ENCODE measurements at regions not wholly inside any gene's neighbourhood (a gene's known extent, or its start where the extent isn't known, plus 50 kb on each side); places are given as distances from the start of the nearest gene placed in this dataset.

DNA sequence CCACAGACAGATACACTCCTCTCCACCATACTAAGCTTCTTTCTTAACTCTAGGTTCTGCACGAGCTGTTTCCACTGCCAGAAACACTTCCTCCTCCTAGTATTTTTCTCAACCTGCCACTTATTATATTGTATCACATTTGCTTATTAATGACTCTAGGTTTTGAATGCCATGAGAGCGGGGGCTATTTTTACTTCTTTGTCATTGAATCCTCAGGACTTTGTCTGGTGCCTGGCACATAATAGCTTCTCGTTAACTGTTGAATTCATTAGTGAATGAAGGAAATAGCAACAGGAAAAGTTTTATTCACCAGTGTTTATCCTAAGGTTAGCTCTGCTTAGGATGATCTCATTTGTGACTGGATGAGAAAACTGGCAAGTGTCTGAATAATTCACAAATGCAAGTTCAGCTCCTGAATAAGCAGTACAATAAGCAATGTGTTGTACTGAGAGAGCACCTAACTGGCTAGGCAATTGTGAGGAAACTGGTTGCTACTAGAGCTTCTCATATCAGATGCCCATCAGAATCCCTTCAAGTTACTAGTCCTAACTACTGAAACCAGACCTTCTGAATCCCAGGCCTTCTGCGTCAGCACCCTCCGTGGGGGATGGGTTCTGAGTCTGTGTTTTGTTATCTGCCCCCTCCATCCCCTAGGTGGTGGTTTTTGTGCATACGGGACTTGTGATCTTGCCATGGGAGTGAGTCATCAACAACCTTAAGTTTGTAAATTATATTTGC, 92.7 kb downstream of the LSMEM1 start:
- no peak for TF ChIP-seq POLR2A (IDR thresholded peaks at IDR 0.05)
- TF ChIP-seq, protein P1, sequence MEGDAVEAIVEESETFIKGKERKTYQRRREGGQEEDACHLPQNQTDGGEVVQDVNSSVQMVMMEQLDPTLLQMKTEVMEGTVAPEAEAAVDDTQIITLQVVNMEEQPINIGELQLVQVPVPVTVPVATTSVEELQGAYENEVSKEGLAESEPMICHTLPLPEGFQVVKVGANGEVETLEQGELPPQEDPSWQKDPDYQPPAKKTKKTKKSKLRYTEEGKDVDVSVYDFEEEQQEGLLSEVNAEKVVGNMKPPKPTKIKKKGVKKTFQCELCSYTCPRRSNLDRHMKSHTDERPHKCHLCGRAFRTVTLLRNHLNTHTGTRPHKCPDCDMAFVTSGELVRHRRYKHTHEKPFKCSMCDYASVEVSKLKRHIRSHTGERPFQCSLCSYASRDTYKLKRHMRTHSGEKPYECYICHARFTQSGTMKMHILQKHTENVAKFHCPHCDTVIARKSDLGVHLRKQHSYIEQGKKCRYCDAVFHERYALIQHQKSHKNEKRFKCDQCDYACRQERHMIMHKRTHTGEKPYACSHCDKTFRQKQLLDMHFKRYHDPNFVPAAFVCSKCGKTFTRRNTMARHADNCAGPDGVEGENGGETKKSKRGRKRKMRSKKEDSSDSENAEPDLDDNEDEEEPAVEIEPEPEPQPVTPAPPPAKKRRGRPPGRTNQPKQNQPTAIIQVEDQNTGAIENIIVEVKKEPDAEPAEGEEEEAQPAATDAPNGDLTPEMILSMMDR (IDR thresholded peaks at IDR 0.05) = no peak
- H3K4me3 ChIP-seq (ENCODE audit: low read depth, poor library complexity, severe bottlenecking) = no peak overlapping the region
- DNase-seq (ENCODE audit: low spot score in 2 of 2) = no peak
- WGBS, 2 donors = 45 to 47% methylated on average over 6 of the region's 6 CpGs
- intact Hi-C loops (cut with DNase I; ENCODE audit: low total_unique reads) = no loop called here

- 33 to 42% methylated on average over 1 of the region's 1 CpG for WGBS, 2 donors
- no peak for TF ChIP-seq POLR2A (IDR thresholded peaks at IDR 0.05)
- TF ChIP-seq, protein P1 (IDR thresholded peaks at IDR 0.05) = no peak
- no peak overlapping the region for H3K4me3 ChIP-seq (ENCODE audit: low read depth, poor library complexity, severe bottlenecking)
- no peak for DNase-seq (ENCODE audit: low spot score in 2 of 2)
- intact Hi-C loops (cut with DNase I; ENCODE audit: low total_unique reads) = no loop called here
Measured at GRCh38 chr7:112575864-112576263, 95.1 kb downstream of the LSMEM1 start.

DNA sequence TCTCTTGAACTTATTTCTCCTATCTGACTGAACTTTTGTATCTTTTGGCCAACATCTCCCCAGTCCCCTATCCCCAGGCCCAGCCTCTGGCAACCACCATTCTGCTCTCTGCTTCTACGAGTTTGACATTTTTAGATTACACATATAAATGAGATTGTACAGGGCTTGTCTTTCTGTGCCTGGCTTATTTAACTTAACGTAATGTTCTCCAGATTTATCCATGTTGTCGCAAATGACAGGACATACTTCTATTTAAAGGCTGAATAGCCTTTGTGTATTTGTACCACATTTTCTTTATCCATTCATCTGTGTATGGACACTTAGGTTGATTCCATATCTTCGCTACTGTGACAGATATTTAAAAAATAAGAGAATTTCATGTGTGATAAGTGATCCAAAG, 98.6 kb downstream of the LSMEM1 start:
- TF ChIP-seq, protein P1 (IDR thresholded peaks at IDR 0.05) = no peak
- TF ChIP-seq POLR2A (IDR thresholded peaks at IDR 0.05) = no peak
- intact Hi-C loops (cut with DNase I; ENCODE audit: low total_unique reads) = no loop called here
- no peak for DNase-seq (ENCODE audit: low spot score in 2 of 2)
- no peak overlapping the region for H3K4me3 ChIP-seq (ENCODE audit: low read depth, poor library complexity, severe bottlenecking)
- WGBS, 2 donors = 86 to 90% methylated on average over 4 of the region's 4 CpGs

DNA sequence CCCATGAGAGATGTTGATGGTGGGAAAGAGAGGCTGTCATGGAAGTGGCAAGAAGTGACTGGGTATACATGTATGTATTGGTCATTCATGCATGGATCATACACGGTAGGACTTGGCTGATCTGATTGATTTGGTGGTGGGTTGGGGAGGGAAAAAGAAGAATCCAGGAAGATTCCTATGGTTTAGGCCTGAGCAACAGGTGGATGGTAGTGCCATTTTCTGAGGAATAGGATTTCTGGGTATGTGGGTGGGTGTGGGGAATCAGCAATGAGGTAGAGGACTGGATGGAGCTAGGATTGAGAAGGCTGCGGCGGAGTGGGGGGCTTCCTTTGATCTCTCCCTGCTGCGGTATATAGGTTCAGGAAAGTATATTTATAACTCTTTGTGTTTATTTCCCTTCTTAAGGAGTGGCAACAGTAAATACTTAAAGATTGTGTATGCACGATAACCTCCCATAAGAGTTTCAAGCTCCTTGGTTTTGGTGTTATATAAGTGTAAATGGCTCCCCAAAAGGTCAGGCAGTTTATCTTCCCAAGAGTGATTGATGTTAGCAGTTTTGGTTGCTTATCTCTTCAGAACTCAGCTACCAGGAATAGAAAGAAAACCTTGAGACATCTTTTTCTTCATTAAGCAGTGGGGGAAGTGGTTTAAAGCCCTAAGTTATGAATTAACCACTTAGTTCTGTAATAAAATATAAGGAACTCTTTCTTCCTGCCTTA, 100.1 kb downstream of the LSMEM1 start:
- TF ChIP-seq, protein P1 (IDR thresholded peaks at IDR 0.05) = no peak
- no peak for TF ChIP-seq POLR2A (IDR thresholded peaks at IDR 0.05)
- no peak for DNase-seq (ENCODE audit: low spot score in 2 of 2)
- intact Hi-C loops (cut with DNase I; ENCODE audit: low total_unique reads) = no loop called here
- no peak overlapping the region for H3K4me3 ChIP-seq (ENCODE audit: low read depth, poor library complexity, severe bottlenecking)
- WGBS, 2 donors = 89 to 94% methylated on average over 5 of the region's 5 CpGs

DNA sequence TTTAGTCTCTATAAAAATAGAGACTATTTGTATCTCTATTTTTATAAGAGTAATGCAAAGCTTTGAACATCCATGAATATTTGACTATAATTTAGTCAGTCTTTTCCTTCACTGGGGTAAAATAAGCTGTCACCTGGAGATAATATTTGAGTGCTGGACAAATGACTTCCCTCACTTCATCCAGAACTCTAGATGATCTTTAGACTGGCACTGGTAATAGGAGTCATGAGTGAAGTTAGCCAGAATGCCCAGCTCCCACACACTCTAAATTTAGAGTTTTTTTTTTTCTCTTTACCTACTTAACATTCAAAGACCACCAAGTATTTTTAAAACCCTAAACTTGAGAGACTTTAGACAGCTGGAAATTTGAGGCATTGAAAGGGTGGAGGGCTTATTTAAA, 100.7 kb downstream of the LSMEM1 start:
- H3K4me3 ChIP-seq (ENCODE audit: low read depth, poor library complexity, severe bottlenecking) = no peak overlapping the region
- DNase-seq (ENCODE audit: low spot score in 2 of 2) = no peak
- no peak for TF ChIP-seq POLR2A (IDR thresholded peaks at IDR 0.05)
- TF ChIP-seq, protein P1 (IDR thresholded peaks at IDR 0.05) = no peak
- intact Hi-C loops (cut with DNase I; ENCODE audit: low total_unique reads) = no loop called here

Data from lower leg skin (tissue), 4 donors.